ENCODE measurements at regions not wholly inside any gene's neighbourhood (a gene's known extent, or its start where the extent isn't known, plus 50 kb on each side); places are given as distances from the start of the nearest gene placed in this dataset.

GRCh38 chr17:27222515-27222914 lies 71.4 kb upstream of the WSB1 start:
- Histone ChIP-seq H3K9ac (no peak overlapping the region), H3K4me3 (ENCODE audit: low read depth in 2 of 2, low read length in 1 of 2) (no peak overlapping the region), H3K27ac (ENCODE audit: low read depth in 2 of 2, low read length in 1 of 2) (no peak overlapping the region), H3K27me3 (ENCODE audit: insufficient read depth) (no peaks in the 10 kb centered on the region; the same call in 1 of the 2 replicates), H2AFZ (ENCODE audit: low read depth) (no peak overlapping the region), H3F3A (replicated peaks; ENCODE audit: insufficient read depth) (no peaks in the 10 kb centered on the region), H3K9me3 (no peaks in the 10 kb centered on the region), H3K9me2 (no peaks in the 10 kb centered on the region), H3K4me1 (ENCODE audit: control insufficient read depth in 1 of 2, insufficient read depth in 2 of 2, low read depth in 1 of 2, low read length in 1 of 2) (no peaks in the 10 kb centered on the region; a peak in 1 of 4 replicates), H4K20me1 (ENCODE audit: insufficient read depth) (no peaks in the 10 kb centered on the region), H3K36me3 (replicated peaks in 1 of 2; ENCODE audit: control insufficient read depth in 1 of 2, insufficient read depth in 2 of 2, low read length in 1 of 2) (no peaks in the 10 kb centered on the region), H3K4me2 (no peak overlapping the region), H3K79me2 (ENCODE audit: insufficient read depth) (no peaks in the 10 kb centered on the region)
- ChIA-PET POLR2A (no interaction called here), CTCF (interaction anchor here (2.2 kb wide), 1 partner anchor 14 kb away, joined by 9 read pairs; no protein-coding TSS in a partner anchor)
- 67% methylated on average over 1 of the region's 1 CpG for WGBS (ENCODE audit: low lambda C conversion rate)
- TF ChIP-seq IRF3 (IDR thresholded peaks at IDR 0.05; ENCODE audit: low read depth, low read length), result no peak
- TF ChIP-seq MAX (IDR thresholded peaks at IDR 0.05; ENCODE audit: low read depth), result no peak
- TF ChIP-seq MXI1 (IDR thresholded peaks at IDR 0.05; ENCODE audit: low read depth, low read length), result no peak
- no peak for TF ChIP-seq RFX5 (IDR thresholded peaks at IDR 0.05; ENCODE audit: low read length)
- no peak for TF ChIP-seq SIN3A (IDR thresholded peaks at IDR 0.05; ENCODE audit: borderline replicate concordance, low read depth, low read length)
- no peak for TF ChIP-seq ELF1 (IDR thresholded peaks at IDR 0.05)
- TF ChIP-seq REST (IDR thresholded peaks at IDR 0.05; ENCODE audit: low read depth, low read length), result no peak
- TF ChIP-seq GATA2 (CRISPR knock-in tag; IDR thresholded peaks at IDR 0.05), result no peak
- TF ChIP-seq EZH2phosphoT487 (IDR thresholded peaks at IDR 0.05; ENCODE audit: borderline replicate concordance, low read depth), result no peak
- no peak for TF ChIP-seq CHD2 (IDR thresholded peaks at IDR 0.05; ENCODE audit: low read length, partially characterized antibody)
- no peak for TF ChIP-seq FOXJ3 (CRISPR knock-in tag; IDR thresholded peaks at IDR 0.05)
- TF ChIP-seq JUND (IDR thresholded peaks at IDR 0.05), result no peak
- TF ChIP-seq PBX3 (IDR thresholded peaks at IDR 0.05), result no peak
- no peak for TF ChIP-seq ZBTB33 (IDR thresholded peaks at IDR 0.05; ENCODE audit: borderline replicate concordance, low read depth)
- no peak for TF ChIP-seq NFIC (IDR thresholded peaks at IDR 0.05; ENCODE audit: borderline replicate concordance)
- no peak for TF ChIP-seq CTCF (IDR thresholded peaks at IDR 0.05)
- TF ChIP-seq MEF2A (IDR thresholded peaks at IDR 0.05; ENCODE audit: borderline replicate concordance, low read depth), result no peak
- TF ChIP-seq FOSL2 (IDR thresholded peaks at IDR 0.05; ENCODE audit: borderline replicate concordance, low read depth), result no peak
- TF ChIP-seq POLR2AphosphoS5 (IDR thresholded peaks at IDR 0.05; ENCODE audit: low read depth, low read length), result no peak
- DNase-seq, result no peak

Data from SK-N-SH (cell line).